ENCODE measurements at regions not wholly inside any gene's neighbourhood (a gene's known extent, or its start where the extent isn't known, plus 50 kb on each side); places are given as distances from the start of the nearest gene placed in this dataset.
"Not testable (repeated sequence)": the region's sequence is repeated elsewhere in the genome, so short reads cannot be mapped to it uniquely, and the experiment has no call there.

GRCh38 chr11:82527081-82527584 is 206.5 kb downstream of the FAM181B start:
- in situ Hi-C loops (cut with HindIII; ENCODE audit: low sequenced_read_pairs): no loop called here
- H3K4me3 ChIP-seq (ENCODE audit: low read depth, low read length): no peak overlapping the region
- no peak for TF ChIP-seq CTCF (IDR thresholded peaks at IDR 0.05; ENCODE audit: low read depth, low read length)
- no peak for DNase-seq (ENCODE audit: low read depth, low spot score)

- no peak for TF ChIP-seq CTCF (IDR thresholded peaks at IDR 0.05; ENCODE audit: low read depth, low read length)
- no peak for DNase-seq (ENCODE audit: low read depth, low spot score)
- H3K4me3 ChIP-seq (ENCODE audit: low read depth, low read length): no peak overlapping the region
- in situ Hi-C loops (cut with HindIII; ENCODE audit: low sequenced_read_pairs): no loop called here
Measured at GRCh38 chr11:82523141-82523540, 210.5 kb downstream of the FAM181B start.

- DNase-seq (ENCODE audit: low read depth, low spot score): no peak
- no peak for TF ChIP-seq CTCF (IDR thresholded peaks at IDR 0.05; ENCODE audit: low read depth, low read length)
- no peak overlapping the region for H3K4me3 ChIP-seq (ENCODE audit: low read depth, low read length)
- in situ Hi-C loops (cut with HindIII; ENCODE audit: low sequenced_read_pairs): no loop called here
Measured at GRCh38 chr11:82521427-82521826, 212.2 kb downstream of the FAM181B start.

DNA sequence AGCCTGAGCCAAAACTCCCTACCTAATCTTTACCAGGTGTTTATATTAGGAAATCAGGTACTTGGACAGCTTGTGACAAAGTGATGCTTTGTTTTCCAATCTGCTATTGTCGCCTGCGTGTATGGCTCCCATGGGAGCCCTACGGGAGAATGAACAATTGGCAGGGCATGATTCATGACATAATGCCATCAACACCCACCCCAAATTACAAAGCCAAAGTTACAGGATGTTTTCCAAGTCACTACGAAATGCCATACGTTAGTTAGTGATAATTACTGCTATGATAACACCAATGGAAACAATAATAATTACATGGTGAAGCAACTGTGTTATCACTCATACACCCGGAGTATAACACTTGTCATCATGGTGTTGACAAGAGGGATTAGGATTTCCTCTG is 226.4 kb downstream of the FAM181B start:
- TF ChIP-seq CTCF (IDR thresholded peaks at IDR 0.05; ENCODE audit: low read depth, low read length): no peak
- in situ Hi-C loops (cut with HindIII; ENCODE audit: low sequenced_read_pairs): no loop called here
- H3K4me3 ChIP-seq (ENCODE audit: low read depth, low read length): no peak overlapping the region
- DNase-seq (ENCODE audit: low read depth, low spot score): no peak

GRCh38 chr11:82505379-82505778 is 228.3 kb downstream of the FAM181B start:
- H3K4me3 ChIP-seq (ENCODE audit: low read depth, low read length): no peak overlapping the region

GRCh38 chr11:82501174-82501573 is 232.5 kb downstream of the FAM181B start:
- DNase-seq (ENCODE audit: low read depth, low spot score); in situ Hi-C loops (cut with HindIII; ENCODE audit: low sequenced_read_pairs); H3K4me3 ChIP-seq (ENCODE audit: low read depth, low read length): not testable (repeated sequence)

More at GRCh38 chr11:82505379-82505778, 228.3 kb downstream of the FAM181B start:
- in situ Hi-C loops (cut with HindIII; ENCODE audit: low sequenced_read_pairs): no loop called here
- TF ChIP-seq CTCF (IDR thresholded peaks at IDR 0.05; ENCODE audit: low read depth, low read length): no peak
- DNase-seq (ENCODE audit: low read depth, low spot score): no peak

- in situ Hi-C loops (cut with HindIII; ENCODE audit: low sequenced_read_pairs): no loop called here
- peak; percentile 4 for TF ChIP-seq CTCF (IDR thresholded peaks at IDR 0.05; ENCODE audit: low read depth, low read length)
- no peak for DNase-seq (ENCODE audit: low read depth, low spot score)
- H3K4me3 ChIP-seq (ENCODE audit: low read depth, low read length): no peak overlapping the region
Measured at GRCh38 chr11:82494988-82495432, 238.7 kb downstream of the FAM181B start.
